GM19035 (cell line): ENCODE measurements at regions not wholly inside any gene's neighbourhood (a gene's known extent, or its start where the extent isn't known, plus 50 kb on each side); places are given as distances from the start of the nearest gene placed in this dataset.
"Not testable (repeated sequence)": the region's sequence is repeated elsewhere in the genome, so short reads cannot be mapped to it uniquely, and the experiment has no call there.

Source experiments
- ATAC-seq: cut with Tn5 transposase; IDR thresholded peaks from one replicate; pipeline ENCODE4 v1.9.1; 2021; ENCODE audit not compliant: unreplicated experiment

GRCh38 chrX:149420566-149420965, 84.5 kb downstream of the IDS start:
- ATAC-seq: not testable (repeated sequence)

- ATAC-seq: no peak
These were observed 107.1 kb downstream of the IDS start for GRCh38 chrX:149398027-149398426.

GRCh38 chrX:149392921-149393320, 112.2 kb downstream of the IDS start:
- ATAC-seq: no peak

- no peak for ATAC-seq
These were observed 121.3 kb downstream of the IDS start for GRCh38 chrX:149383852-149384251.

GRCh38 chrX:149374751-149375150, 130.4 kb downstream of the IDS start:
- no peak for ATAC-seq

- ATAC-seq: no peak
These were observed 132.2 kb downstream of the IDS start for GRCh38 chrX:149372866-149373265.

- ATAC-seq: no peak
These were observed 133.1 kb downstream of the IDS start for GRCh38 chrX:149371986-149372385.

GRCh38 chrX:149370097-149370496, 135.0 kb downstream of the IDS start:
- no peak for ATAC-seq

- no peak for ATAC-seq
These were observed 139.6 kb downstream of the IDS start for GRCh38 chrX:149365552-149365951.

- no peak for ATAC-seq
These were observed 140.0 kb downstream of the IDS start for GRCh38 chrX:149365061-149365460.

- ATAC-seq: no peak
These were observed 141.1 kb downstream of the IDS start for GRCh38 chrX:149363965-149364364.

GRCh38 chrX:149346306-149346705, 158.8 kb downstream of the IDS start:
- ATAC-seq: no peak

- ATAC-seq: no peak
These were observed 182.8 kb downstream of the IDS start for GRCh38 chrX:149322316-149322715.

- ATAC-seq: no peak
These were observed 191.2 kb downstream of the IDS start for GRCh38 chrX:149313871-149314371.

GRCh38 chrX:149312988-149313387, 192.1 kb downstream of the IDS start:
- no peak for ATAC-seq

- ATAC-seq: no peak
These were observed 193.0 kb downstream of the IDS start for GRCh38 chrX:149312097-149312496.

GRCh38 chrX:149302705-149303104, 202.4 kb downstream of the IDS start:
- ATAC-seq: no peak

- no peak for ATAC-seq
These were observed 207.0 kb downstream of the IDS start for GRCh38 chrX:149298111-149298510.

GRCh38 chrX:149296092-149296491, 209.0 kb downstream of the IDS start:
- ATAC-seq: no peak

- ATAC-seq: peak; percentile 74
These were observed 218.2 kb downstream of the IDS start for GRCh38 chrX:149286940-149287349.

- no peak for ATAC-seq
These were observed 220.5 kb downstream of the IDS start for GRCh38 chrX:149284616-149285015.

- no peak for ATAC-seq
These were observed 221.3 kb downstream of the IDS start for GRCh38 chrX:149283853-149284252.

GRCh38 chrX:149282909-149283308, 222.2 kb downstream of the IDS start:
- no peak for ATAC-seq

- no peak for ATAC-seq
These were observed 225.1 kb downstream of the IDS start for GRCh38 chrX:149280011-149280410.
